Ishikawa (cell line): ENCODE measurements at regions not wholly inside any gene's neighbourhood (a gene's known extent, or its start where the extent isn't known, plus 50 kb on each side); places are given as distances from the start of the nearest gene placed in this dataset.

Experiments used
- CEBPB ChIP-seq: IDR thresholded peaks from 2 replicates; pipeline ENCODE4 v1.6.1; 2012
- CREB1 ChIP-seq: IDR thresholded peaks from 2 replicates; pipeline ENCODE4 v1.6.1; 2012; ENCODE audit warnings: low read depth
- EGR1 ChIP-seq: IDR thresholded peaks from 2 replicates; pipeline ENCODE4 v1.6.1; 2012
- EP300 ChIP-seq: IDR thresholded peaks from 2 replicates; pipeline ENCODE4 v1.6.1; 2012; ENCODE audit warnings: borderline replicate concordance
- FOXM1 ChIP-seq: IDR thresholded peaks from 2 replicates; pipeline ENCODE4 v1.6.1; 2012; ENCODE audit warnings: low read depth, borderline replicate concordance
- MAX ChIP-seq: IDR thresholded peaks from 2 replicates; pipeline ENCODE4 v1.6.1; 2012
- NFIC ChIP-seq: IDR thresholded peaks from 2 replicates; pipeline ENCODE4 v1.6.1; 2012
- RAD21 ChIP-seq: IDR thresholded peaks from 2 replicates; pipeline ENCODE4 v1.6.1; 2012; ENCODE audit warnings: low read depth
- REST ChIP-seq: IDR thresholded peaks from 2 replicates; pipeline ENCODE4 v1.6.1; 2012; ENCODE audit warnings: low read depth, mild to moderate bottlenecking
- TAF1 ChIP-seq: IDR thresholded peaks from 2 replicates; pipeline ENCODE4 v1.6.1; 2012; ENCODE audit warnings: low read depth, mild to moderate bottlenecking
- TCF12 ChIP-seq: IDR thresholded peaks from 2 replicates; pipeline ENCODE4 v1.6.1; 2012; ENCODE audit warnings: low read depth
- TEAD4 ChIP-seq: IDR thresholded peaks from 2 replicates; pipeline ENCODE4 v1.6.1; 2012
- USF1 ChIP-seq: IDR thresholded peaks from 2 replicates; pipeline ENCODE4 v1.6.1; 2012
- YY1 ChIP-seq: IDR thresholded peaks from 2 replicates; pipeline ENCODE4 v1.6.1; 2012; ENCODE audit warnings: low read depth
- ZBTB7A ChIP-seq: IDR thresholded peaks from 2 replicates; pipeline ENCODE4 v1.6.1; 2012; ENCODE audit warnings: low read depth

GRCh38 chr2:146365041-146365440, 1479.8 kb upstream of the ACVR2A start:
- no peak for TF ChIP-seq ZBTB7A
- no peak for TF ChIP-seq FOXM1
- TF ChIP-seq MAX: no peak
- TF ChIP-seq CEBPB: no peak
- no peak for TF ChIP-seq RAD21
- no peak for TF ChIP-seq YY1
- no peak for TF ChIP-seq EGR1
- no peak for TF ChIP-seq NFIC
- TF ChIP-seq USF1: no peak
- no peak for TF ChIP-seq EP300
- no peak for TF ChIP-seq TEAD4
- TF ChIP-seq REST: no peak
- TF ChIP-seq TCF12: no peak

- TF ChIP-seq RAD21 (no peak), CEBPB (no peak), USF1 (no peak)
Measured at GRCh38 chr2:146363731-146364130, 1481.1 kb upstream of the ACVR2A start.

GRCh38 chr2:146351689-146352088, 1493.1 kb upstream of the ACVR2A start:
- TF ChIP-seq CEBPB (no peak), TCF12 (no peak), REST (no peak), CREB1 (no peak), TEAD4 (no peak), RAD21 (no peak), USF1 (no peak), MAX (no peak), EP300 (no peak), NFIC (no peak), TAF1 (no peak), EGR1 (no peak), YY1 (no peak), ZBTB7A (no peak), FOXM1 (no peak)

GRCh38 chr2:146349334-146349733, 1495.5 kb upstream of the ACVR2A start:
- TF ChIP-seq REST: no peak
- no peak for TF ChIP-seq TAF1
- TF ChIP-seq TEAD4: no peak
- no peak for TF ChIP-seq MAX

GRCh38 chr2:146324951-146325350, 1519.9 kb upstream of the ACVR2A start:
- TF ChIP-seq FOXM1: no peak
- TF ChIP-seq EP300: no peak
- no peak for TF ChIP-seq TEAD4
- TF ChIP-seq NFIC: no peak
- no peak for TF ChIP-seq REST
- TF ChIP-seq USF1: no peak
- no peak for TF ChIP-seq RAD21
- no peak for TF ChIP-seq EGR1
- no peak for TF ChIP-seq ZBTB7A
- TF ChIP-seq CEBPB: no peak
- TF ChIP-seq CREB1: no peak
- no peak for TF ChIP-seq MAX
- no peak for TF ChIP-seq TCF12
- TF ChIP-seq TAF1: no peak
- TF ChIP-seq YY1: no peak
